ENCODE measurements at regions not wholly inside any gene's neighbourhood (a gene's known extent, or its start where the extent isn't known, plus 50 kb on each side); places are given as distances from the start of the nearest gene placed in this dataset.
"Not testable (repeated sequence)": the region's sequence is repeated elsewhere in the genome, so short reads cannot be mapped to it uniquely, and the experiment has no call there.

DNA sequence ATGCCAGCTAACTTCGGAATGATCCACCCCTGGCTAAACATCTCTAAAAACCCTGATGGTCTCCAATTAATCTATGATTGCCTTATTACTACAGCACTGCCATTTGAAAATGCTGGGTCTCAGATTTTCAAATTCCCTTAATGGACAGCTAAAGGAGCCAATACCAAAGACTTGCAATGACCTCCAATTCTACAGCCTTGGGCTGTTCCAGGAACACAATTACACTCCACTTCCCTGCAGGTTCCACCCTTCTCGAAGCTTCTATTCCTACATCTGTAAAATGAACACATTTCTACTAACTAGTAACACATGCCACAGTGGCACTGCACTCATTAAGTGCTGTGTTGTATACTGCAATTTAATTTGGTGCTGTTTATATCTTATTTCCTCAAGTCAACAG lies 85.7 kb upstream of the AK4 start:
- no peak for DNase-seq (ENCODE audit: low spot score)
- no peak for FAIRE-seq

DNA sequence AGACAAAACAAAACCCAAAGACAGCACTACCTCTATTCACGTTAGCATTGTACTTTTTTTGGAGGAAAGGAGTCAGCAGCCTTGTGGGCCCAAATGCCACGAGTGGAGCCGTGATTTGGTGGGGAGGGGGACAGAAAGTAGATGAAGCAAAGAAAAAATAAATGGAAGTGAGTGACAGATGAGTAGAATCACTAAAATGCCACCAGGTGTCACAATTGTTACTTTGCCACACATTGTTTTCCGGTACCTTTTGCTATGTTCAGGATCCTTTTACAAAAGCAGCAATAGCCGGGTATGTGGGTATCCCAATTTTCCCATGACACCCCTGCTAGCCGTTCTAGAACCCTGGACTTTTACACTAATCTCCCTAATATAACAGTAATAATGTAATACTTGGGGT lies 85.0 kb upstream of the AK4 start:
- peak; percentile 26 for DNase-seq (ENCODE audit: low spot score)
- FAIRE-seq, result no peak

DNA sequence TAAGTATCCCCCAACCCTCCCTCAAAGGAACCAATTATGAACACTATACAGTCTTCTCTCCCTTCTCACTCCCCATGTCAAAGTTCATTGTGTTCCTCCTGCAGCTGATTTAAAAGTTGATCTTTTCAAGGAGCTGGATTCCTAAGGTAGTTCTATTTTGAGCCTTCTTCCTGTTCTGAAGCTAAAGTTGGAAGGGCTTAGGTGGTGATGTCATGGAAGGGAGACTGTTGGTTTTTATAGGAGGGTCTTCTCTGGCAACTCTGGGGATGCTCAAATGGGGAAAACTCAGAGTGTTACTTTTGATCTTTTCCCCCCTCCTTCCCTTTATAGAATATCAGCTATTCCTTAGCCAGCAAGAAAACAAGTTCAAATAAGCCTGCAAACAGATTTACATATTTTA lies 83.0 kb upstream of the AK4 start:
- FAIRE-seq (no peak), DNase-seq (ENCODE audit: low spot score) (no peak)

GRCh38 chr1:65065524-65066418 lies 82.2 kb upstream of the AK4 start:
- no peak for DNase-seq (ENCODE audit: low spot score)
- no peak for FAIRE-seq

DNA sequence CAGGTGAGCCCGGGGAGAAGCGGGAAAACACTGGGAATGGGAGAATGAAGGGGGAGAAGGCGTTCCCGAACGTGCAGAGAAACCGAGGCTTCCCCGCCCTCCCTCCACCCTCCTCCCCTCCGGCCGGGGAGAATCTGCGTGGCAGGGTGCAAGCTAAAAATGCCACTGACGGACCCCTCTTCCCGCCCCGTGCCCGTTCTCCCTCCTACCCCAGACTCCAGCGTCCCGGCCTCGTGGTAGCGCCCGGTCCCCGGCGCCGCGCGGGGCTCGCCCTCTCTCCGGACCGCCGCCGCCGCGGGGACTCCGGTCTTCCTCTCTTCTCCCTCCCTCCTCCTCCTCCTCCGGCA lies 81.6 kb upstream of the AK4 start:
- no peak for FAIRE-seq
- DNase-seq (ENCODE audit: low spot score), result no peak

- no peak for DNase-seq (ENCODE audit: low spot score)
These were observed 81.1 kb upstream of the AK4 start for GRCh38 chr1:65066766-65067490.

GRCh38 chr1:65067491-65068201 lies 80.4 kb upstream of the AK4 start:
- peak; percentile 21 for DNase-seq (ENCODE audit: low spot score)
- no peak for FAIRE-seq

More at GRCh38 chr1:65066766-65067490, 81.1 kb upstream of the AK4 start:
- FAIRE-seq, result no peak

- FAIRE-seq (no peak), DNase-seq (ENCODE audit: low spot score) (no peak)
These were observed 79.6 kb upstream of the AK4 start for GRCh38 chr1:65068202-65069010.

- no peak for FAIRE-seq
- DNase-seq (ENCODE audit: low spot score), result no peak
These were observed 78.9 kb upstream of the AK4 start for GRCh38 chr1:65069011-65069565.

- FAIRE-seq, result no peak
These were observed 75.2 kb upstream of the AK4 start for GRCh38 chr1:65072845-65073244.

GRCh38 chr1:65075123-65075976 lies 72.7 kb upstream of the AK4 start:
- FAIRE-seq, result no peak
- peak; percentile 37 for DNase-seq (ENCODE audit: low spot score)

More at GRCh38 chr1:65072845-65073244, 75.2 kb upstream of the AK4 start:
- no peak for DNase-seq (ENCODE audit: low spot score)

GRCh38 chr1:65077369-65077768 lies 70.6 kb upstream of the AK4 start:
- DNase-seq (ENCODE audit: low spot score) (no peak), FAIRE-seq (no peak)

DNA sequence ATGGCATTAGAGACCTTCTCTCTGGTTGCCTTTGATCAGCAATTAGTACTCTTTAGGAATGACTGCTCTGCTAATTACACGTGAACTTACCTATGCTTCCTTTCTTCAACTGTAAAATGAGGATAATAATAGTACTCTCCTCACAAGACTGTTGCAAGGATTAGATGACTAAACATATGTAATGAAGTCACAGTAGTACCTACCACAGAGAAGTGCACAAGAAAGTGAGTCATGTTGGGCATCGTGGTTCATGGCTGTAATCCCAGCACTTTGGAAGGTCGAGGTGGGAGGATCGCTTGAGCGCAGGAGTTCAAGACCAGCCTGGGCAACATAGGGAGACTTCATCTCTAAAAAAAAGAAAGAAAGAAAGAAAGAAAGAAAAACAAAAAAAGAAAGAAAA lies 68.1 kb upstream of the AK4 start:
- DNase-seq (ENCODE audit: low spot score) (peak; percentile 54), FAIRE-seq (no peak)

DNA sequence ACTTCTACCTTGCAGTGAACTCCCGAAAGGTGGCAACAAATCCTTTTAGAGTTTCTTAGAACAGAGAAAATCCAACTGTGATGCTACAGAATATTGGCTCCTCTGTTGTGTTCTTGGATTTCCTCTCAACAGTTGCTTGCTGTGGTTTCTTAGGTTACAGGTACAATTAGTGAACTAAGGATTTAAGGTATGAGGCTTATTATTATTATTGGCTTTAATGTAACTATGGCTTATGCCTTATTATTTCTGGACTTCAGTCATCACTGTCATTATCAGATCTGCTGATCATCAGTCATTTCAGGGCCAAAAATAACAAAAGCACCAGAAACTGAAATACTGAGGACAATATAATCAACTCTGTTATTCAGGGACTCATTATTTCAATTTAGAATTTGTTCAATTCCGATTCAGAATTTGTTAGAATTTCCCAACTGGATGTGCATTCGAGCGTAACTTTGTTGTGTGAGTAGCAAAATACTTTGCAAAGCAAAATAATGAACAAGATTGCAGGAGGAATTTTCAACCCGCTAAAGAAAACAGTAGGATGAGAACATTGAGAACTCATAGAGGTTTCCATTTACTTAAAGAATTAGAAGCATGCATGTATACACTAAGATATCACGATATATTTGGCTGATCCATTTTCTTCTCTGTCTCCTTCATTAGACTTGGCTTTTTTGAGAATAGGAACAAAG lies 65.5 kb upstream of the AK4 start:
- FAIRE-seq, result no peak

GRCh38 chr1:65083263-65083896 lies 64.6 kb upstream of the AK4 start:
- FAIRE-seq (no peak), DNase-seq (ENCODE audit: low spot score) (peak; percentile 42)

More for the DNA sequence above, 65.5 kb upstream of the AK4 start:
- DNase-seq (ENCODE audit: low spot score), result no peak

DNA sequence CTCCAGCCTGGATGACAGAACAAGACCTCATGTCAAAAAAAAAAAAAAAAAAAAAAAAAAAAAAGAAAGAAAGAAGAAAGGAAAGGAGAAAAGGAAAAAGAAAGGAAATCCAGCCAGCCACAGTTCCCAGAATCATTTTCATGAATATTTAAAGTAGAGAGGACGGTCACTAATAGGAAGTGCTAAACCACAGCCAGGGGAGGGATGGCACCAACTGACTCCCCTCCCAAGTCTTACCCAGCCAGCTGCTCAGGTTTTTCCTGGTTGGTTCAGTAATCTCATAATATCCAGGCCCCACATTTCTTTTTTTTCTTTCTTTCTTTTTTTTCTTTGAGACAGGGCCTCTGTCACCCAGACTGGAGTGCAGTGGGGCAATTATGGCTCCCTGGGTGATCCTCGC lies 63.9 kb upstream of the AK4 start:
- no peak for FAIRE-seq
- DNase-seq (ENCODE audit: low spot score), result no peak

GRCh38 chr1:65087519-65087918 lies 60.5 kb upstream of the AK4 start:
- FAIRE-seq; DNase-seq (ENCODE audit: low spot score): not testable (repeated sequence)

DNA sequence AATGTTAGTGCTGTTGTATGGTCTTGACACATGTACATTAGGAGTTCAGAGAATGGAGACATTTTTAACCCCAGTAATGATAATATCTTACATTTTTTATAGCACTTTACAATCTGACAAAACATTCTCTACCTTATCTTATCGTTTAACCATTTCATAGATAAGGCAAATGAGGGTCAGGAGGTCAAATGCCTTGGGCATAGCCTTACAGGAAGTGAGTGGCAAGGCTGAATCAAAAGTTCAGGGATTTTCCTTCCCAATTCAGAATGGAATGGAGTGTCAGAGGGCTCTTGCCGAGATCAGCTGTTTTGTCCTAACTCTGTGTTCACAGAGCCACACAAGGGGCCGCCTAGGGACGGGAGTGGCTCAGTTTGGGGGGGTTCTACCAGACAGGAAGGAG lies 57.6 kb upstream of the AK4 start:
- no peak for FAIRE-seq
- DNase-seq (ENCODE audit: low spot score), result no peak

GRCh38 chr1:65092691-65093090 lies 55.3 kb upstream of the AK4 start:
- no peak for FAIRE-seq
- DNase-seq (ENCODE audit: low spot score), result no peak

Data from RCC 7860 (cell line).